SK-N-MC (cell line): ENCODE measurements at regions not wholly inside any gene's neighbourhood (a gene's known extent, or its start where the extent isn't known, plus 50 kb on each side); places are given as distances from the start of the nearest gene placed in this dataset.

Experiments used
- EZH2 ChIP-seq: fragments of 200-600 bp; sonication (generic); IDR thresholded peaks from one replicate; pipeline ENCODE4 v1.6.1; 2017; ENCODE audit warnings: antibody characterized with exemption
- POLR2AphosphoS5 ChIP-seq: IDR thresholded peaks from 2 replicates; pipeline ENCODE4 v1.6.1; 2012; ENCODE audit warnings: mild to moderate bottlenecking, low read depth, low read length, borderline replicate concordance

- TF ChIP-seq POLR2AphosphoS5 (no peak), EZH2 (no peak)
Measured at GRCh38 chr6:120373185-120373584, 961.1 kb downstream of the TBC1D32 start.
